Sigmoid colon (tissue), 6 donors: ENCODE measurements at regions not wholly inside any gene's neighbourhood (a gene's known extent, or its start where the extent isn't known, plus 50 kb on each side); places are given as distances from the start of the nearest gene placed in this dataset.

Source experiments
- DNase-seq: peaks from one replicate; pipeline ENCODE4 v3.0.0-alpha.2; 2019
- H3K27ac ChIP-seq, 4 donors: fragments of 200-600 bp; sonication (generic); one replicate each; pipeline ENCODE4 v1.5.1; 2016 to 2019; ENCODE audit warnings: mild to moderate bottlenecking in 1 of 4
- H3K27me3 ChIP-seq, 3 donors: fragments of 200-600 bp; sonication (generic); one replicate each; pipeline ENCODE4 v1.5.1; 2019; ENCODE audit warnings: mild to moderate bottlenecking in 1 of 3
- H3K36me3 ChIP-seq, 4 donors: fragments of 200-600 bp; sonication (generic); one replicate each; pipeline ENCODE4 v1.5.1; 2016 to 2019
- H3K4me1 ChIP-seq, 4 donors: fragments of 200-600 bp; sonication (generic); one replicate each; pipeline ENCODE4 v1.5.1; 2017 to 2019
- H3K4me3 ChIP-seq, 4 donors: fragments of 200-600 bp; sonication (generic); one replicate each; pipeline ENCODE4 v1.5.1; 2017 to 2019; ENCODE audit warnings: mild to moderate bottlenecking in 2 of 4, moderate library complexity in 1 of 4
- H3K9me3 ChIP-seq, 4 donors: fragments of 200-600 bp in 3 of 4; sonication (generic) in 3 of 4; one replicate each; pipeline versions ENCODE4 v1.5.1 to v1.6.1; 2013 to 2019
- CTCF ChIP-seq, 4 experiments: fragments of 450-650 bp in 3 of 4; fragments of 200-600 bp in 1 of 4; IDR thresholded peaks; one replicate each; pipeline ENCODE4 v1.5.1; 2016 to 2019; ENCODE audit warnings: antibody characterized with exemption in 4 of 4, mild to moderate bottlenecking in 3 of 4, moderate library complexity in 2 of 4
- EP300 ChIP-seq, 4 donors: sonication (generic); formaldehyde crosslinking; IDR thresholded peaks; one replicate each; pipeline ENCODE4 v1.6.1; 2017; ENCODE audit warnings: antibody characterized with exemption in 4 of 4
- POLR2A ChIP-seq, 2 donors: fragments of 450-650 bp; IDR thresholded peaks; one replicate each; pipeline ENCODE4 v1.6.1; 2016; ENCODE audit warnings: antibody characterized with exemption in 2 of 2, mild to moderate bottlenecking in 2 of 2, moderate library complexity in 2 of 2
- POLR2AphosphoS5 ChIP-seq, 4 donors: sonication (generic); formaldehyde crosslinking; IDR thresholded peaks; one replicate each; pipeline ENCODE4 v1.6.1; 2017; ENCODE audit warnings: antibody characterized with exemption in 4 of 4
- WGBS, 2 donors: extraction: QIAGEN DNeasy Blood & Tissue Kit; methylation state at CpG; one replicate each; pipeline ENCODE4 v1.1.7; 2013; 5-methylcytosine and 5-hydroxymethylcytosine counted together
- intact Hi-C: fragments of 100-400 bp; cut with DNase I; formaldehyde crosslinking; loops from one replicate; pipeline ENCODE4 v1.15.1; 2023
- donor health status: healthy with polysubstance abuse.
- donor health status: healthy.

GRCh38 chr6:140398076-140398475 is 1023.6 kb upstream of the CITED2 start:
- Histone ChIP-seq H3K36me3 (no peaks in the 10 kb centered on the region), H3K4me1 (peaks cover 0 to 5% (median 0%) of the 10 kb centered on the region in 4 donors), H3K9me3 (no peaks in the 10 kb centered on the region), H3K27me3 (no peaks in the 10 kb centered on the region), H3K4me3 (no peak overlapping the region), H3K27ac (no peak overlapping the region)
- TF ChIP-seq POLR2AphosphoS5 (IDR thresholded peaks at IDR 0.05) (no peak), POLR2A (IDR thresholded peaks at IDR 0.05) (no peak), EP300 (IDR thresholded peaks at IDR 0.05) (no peak), CTCF (IDR thresholded peaks at IDR 0.05) (no peak)
- no peak for DNase-seq
- intact Hi-C loops, result no loop called here

- Histone ChIP-seq H3K27ac (no peak overlapping the region), H3K4me3 (no peak overlapping the region), H3K4me1 (peaks cover 0 to 5% (median 0%) of the 10 kb centered on the region in 4 donors), H3K9me3 (no peaks in the 10 kb centered on the region), H3K36me3 (no peaks in the 10 kb centered on the region), H3K27me3 (no peaks in the 10 kb centered on the region)
- TF ChIP-seq CTCF (IDR thresholded peaks at IDR 0.05) (no peak), EP300 (IDR thresholded peaks at IDR 0.05) (no peak), POLR2AphosphoS5 (IDR thresholded peaks at IDR 0.05) (no peak), POLR2A (IDR thresholded peaks at IDR 0.05) (no peak)
- no peak for DNase-seq
- intact Hi-C loops, result no loop called here
- WGBS, 2 donors, result 85 to 91% methylated on average over 1 of the region's 1 CpG
Measured at GRCh38 chr6:140397106-140397505, 1022.7 kb upstream of the CITED2 start.

- intact Hi-C loops, result no loop called here
- DNase-seq, result no peak
- Histone ChIP-seq H3K4me1 (no peaks in the 10 kb centered on the region), H3K27ac (no peak overlapping the region), H3K9me3 (peaks cover 0 to 2% (median 0%) of the 10 kb centered on the region in 4 donors), H3K36me3 (no peaks in the 10 kb centered on the region), H3K27me3 (no peaks in the 10 kb centered on the region), H3K4me3 (no peak overlapping the region)
- WGBS, 2 donors, result 49 to 57% methylated on average over 6 of the region's 6 CpGs
- TF ChIP-seq POLR2A (IDR thresholded peaks at IDR 0.05) (no peak), CTCF (IDR thresholded peaks at IDR 0.05) (no peak), POLR2AphosphoS5 (IDR thresholded peaks at IDR 0.05) (no peak), EP300 (IDR thresholded peaks at IDR 0.05) (no peak)
Measured at GRCh38 chr6:140393665-140394540, 1019.5 kb upstream of the CITED2 start.

- WGBS, 2 donors, result 95 to 96% methylated on average over 1 of the region's 1 CpG
- Histone ChIP-seq H3K36me3 (no peaks in the 10 kb centered on the region), H3K27ac (no peak overlapping the region), H3K4me3 (no peak overlapping the region), H3K9me3 (peaks cover 0 to 2% (median 0%) of the 10 kb centered on the region in 4 donors), H3K4me1 (no peaks in the 10 kb centered on the region), H3K27me3 (no peaks in the 10 kb centered on the region)
- TF ChIP-seq POLR2A (IDR thresholded peaks at IDR 0.05) (no peak), EP300 (IDR thresholded peaks at IDR 0.05) (no peak), POLR2AphosphoS5 (IDR thresholded peaks at IDR 0.05) (no peak), CTCF (IDR thresholded peaks at IDR 0.05) (no peak)
- no peak for DNase-seq
- intact Hi-C loops, result no loop called here
Measured at GRCh38 chr6:140388815-140389214, 1014.4 kb upstream of the CITED2 start.
